DOHH2 (cell line): ENCODE measurements at regions not wholly inside any gene's neighbourhood (a gene's known extent, or its start where the extent isn't known, plus 50 kb on each side); places are given as distances from the start of the nearest gene placed in this dataset.

Experiments used
- CTCF ChIP-seq: fragments of 200-600 bp; sonication (generic); IDR thresholded peaks from one replicate; pipeline ENCODE4 v1.5.1; 2014; ENCODE audit warnings: antibody characterized with exemption, mild to moderate bottlenecking, low read depth, low read length; ENCODE audit not compliant: poor library complexity, severe bottlenecking
- EZH2phosphoT487 ChIP-seq: fragments of 200-600 bp; sonication (generic); IDR thresholded peaks from 2 replicates; pipeline ENCODE4 v1.6.1; 2017; ENCODE audit warnings: borderline replicate concordance, mild to moderate bottlenecking, antibody characterized with exemption, low read length, moderate library complexity, mixed read lengths

DNA sequence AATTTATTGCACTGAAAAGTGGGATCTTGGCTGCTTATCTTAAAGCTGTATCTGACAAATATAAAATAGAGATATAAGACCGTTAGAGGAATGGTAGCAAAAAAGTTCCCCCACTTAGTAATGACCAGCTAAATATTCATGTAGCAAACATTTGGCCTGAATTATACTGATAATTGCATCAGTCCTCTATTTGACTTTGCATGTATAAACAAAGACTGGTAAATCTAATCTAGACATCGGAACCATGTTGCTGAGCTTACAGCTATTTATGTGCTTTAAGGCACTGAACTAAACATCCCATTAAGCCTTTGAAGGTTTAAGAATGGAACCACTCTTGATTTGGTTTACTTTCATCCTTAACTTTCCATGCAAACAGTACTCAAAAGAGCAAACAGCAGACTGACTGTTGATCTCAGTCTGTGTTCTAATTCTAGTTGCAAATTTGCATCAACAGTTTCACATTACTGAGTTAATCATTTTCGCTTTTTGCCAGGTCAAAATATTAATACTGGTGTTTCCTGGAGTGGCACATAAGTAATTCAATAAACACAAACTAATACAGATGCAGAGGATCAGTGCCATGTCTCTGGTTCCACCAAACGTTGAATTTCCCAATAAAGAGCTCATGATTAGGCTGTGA is 203.5 kb upstream of the HTR2A start:
- TF ChIP-seq CTCF (no peak), EZH2phosphoT487 (no peak)
